GM18873 (cell line): ENCODE measurements at regions not wholly inside any gene's neighbourhood (a gene's known extent, or its start where the extent isn't known, plus 50 kb on each side); places are given as distances from the start of the nearest gene placed in this dataset.
A peak's percentile ranks its signal among the peaks of the same experiment; 100 is the strongest.

ENCODE experiments used
- ATAC-seq: cut with Tn5 transposase; IDR thresholded peaks from one replicate; pipeline ENCODE4 v1.9.1; 2021; ENCODE audit warnings: mild to moderate bottlenecking, moderate library complexity, moderate number of reproducible peaks; ENCODE audit not compliant: unreplicated experiment, low FRiP score

- ATAC-seq, result no peak
Measured at GRCh38 chr6:139587469-139587868, 213.0 kb upstream of the CITED2 start.

GRCh38 chr6:139586273-139586672, 211.8 kb upstream of the CITED2 start:
- ATAC-seq, result no peak

GRCh38 chr6:139584599-139584998, 210.2 kb upstream of the CITED2 start:
- ATAC-seq, result no peak

- no peak for ATAC-seq
Measured at GRCh38 chr6:139583420-139583819, 209.0 kb upstream of the CITED2 start.

GRCh38 chr6:139582956-139583355, 208.5 kb upstream of the CITED2 start:
- no peak for ATAC-seq

GRCh38 chr6:139581485-139581865, 207.0 kb upstream of the CITED2 start:
- no peak for ATAC-seq

GRCh38 chr6:139580592-139581484, 206.4 kb upstream of the CITED2 start:
- ATAC-seq, result peak; percentile 84

GRCh38 chr6:139577763-139578604, 203.5 kb upstream of the CITED2 start:
- ATAC-seq, result no peak

- no peak for ATAC-seq
Measured at GRCh38 chr6:139577124-139577762, 202.8 kb upstream of the CITED2 start.

GRCh38 chr6:139572001-139572400, 197.6 kb upstream of the CITED2 start:
- ATAC-seq, result no peak

GRCh38 chr6:139570166-139570565, 195.7 kb upstream of the CITED2 start:
- ATAC-seq, result no peak

- ATAC-seq, result no peak
Measured at GRCh38 chr6:139569566-139569965, 195.1 kb upstream of the CITED2 start.

- no peak for ATAC-seq
Measured at GRCh38 chr6:139568956-139569538, 194.6 kb upstream of the CITED2 start.

- no peak for ATAC-seq
Measured at GRCh38 chr6:139568151-139568955, 193.9 kb upstream of the CITED2 start.

GRCh38 chr6:139567095-139567494, 192.6 kb upstream of the CITED2 start:
- ATAC-seq, result no peak

GRCh38 chr6:139565591-139565990, 191.1 kb upstream of the CITED2 start:
- no peak for ATAC-seq

GRCh38 chr6:139557547-139557946, 183.1 kb upstream of the CITED2 start:
- ATAC-seq, result no peak

- no peak for ATAC-seq
Measured at GRCh38 chr6:139556532-139556931, 182.1 kb upstream of the CITED2 start.

- ATAC-seq, result no peak
Measured at GRCh38 chr6:139553916-139554315, 179.5 kb upstream of the CITED2 start.

GRCh38 chr6:139551376-139551775, 176.9 kb upstream of the CITED2 start:
- ATAC-seq, result no peak
